DOHH2 (cell line): ENCODE measurements at regions not wholly inside any gene's neighbourhood (a gene's known extent, or its start where the extent isn't known, plus 50 kb on each side); places are given as distances from the start of the nearest gene placed in this dataset.

Source experiments
- H3F3A ChIP-seq: fragments of 200-600 bp; sonication (generic), shearing (Covaris generic); 2 replicates; pipeline ENCODE4 v1.6.0; 2016; ENCODE audit warnings: antibody characterized with exemption, mild to moderate bottlenecking; ENCODE audit not compliant: control insufficient read depth, insufficient read depth
- H3K27ac ChIP-seq: fragments of 200-600 bp; sonication (generic); 2 replicates; pipeline ENCODE4 v1.5.1; 2014; ENCODE audit warnings: low read depth, mild to moderate bottlenecking, low read length, moderate library complexity
- H3K27me3 ChIP-seq: fragments of 200-600 bp; sonication (generic); 2 replicates; pipeline ENCODE4 v1.6.1; 2014; ENCODE audit warnings: mild to moderate bottlenecking, low read length, mixed read lengths; ENCODE audit not compliant: control insufficient read depth
- H3K36me3 ChIP-seq: fragments of 200-600 bp; sonication (generic); 2 replicates; pipeline ENCODE4 v1.6.1; 2014; ENCODE audit warnings: mild to moderate bottlenecking, low read length, moderate library complexity, mixed read lengths; ENCODE audit not compliant: control insufficient read depth
- H3K4me1 ChIP-seq: fragments of 200-600 bp; sonication (generic); 2 replicates; pipeline ENCODE4 v1.6.1; 2014; ENCODE audit warnings: mild to moderate bottlenecking, low read length, mixed read lengths; ENCODE audit not compliant: control insufficient read depth
- H3K4me2 ChIP-seq: fragments of 200-600 bp; sonication (generic); 2 replicates; pipeline ENCODE4 v1.6.0; 2014; ENCODE audit warnings: mild to moderate bottlenecking, low read length, moderate library complexity
- H3K4me3 ChIP-seq: fragments of 200-600 bp; sonication (generic); 2 replicates; pipeline ENCODE4 v1.5.1; 2014; ENCODE audit warnings: mild to moderate bottlenecking, low read length, mixed read lengths
- H3K79me2 ChIP-seq: fragments of 200-600 bp; sonication (generic); 2 replicates; pipeline ENCODE4 v1.6.1; 2014; ENCODE audit warnings: mild to moderate bottlenecking, low read length, mixed read lengths; ENCODE audit not compliant: control insufficient read depth
- H3K9me2 ChIP-seq: fragments of 200-600 bp; sonication (generic); replicated peaks from 2 replicates; pipeline ENCODE4 v1.6.1; 2014; ENCODE audit warnings: mild to moderate bottlenecking, low read length, mixed read lengths; ENCODE audit not compliant: control insufficient read depth
- H3K9me3 ChIP-seq: fragments of 200-600 bp; sonication (generic); 2 replicates; pipeline ENCODE4 v1.6.1; 2014; ENCODE audit warnings: antibody characterized with exemption, low read length, mixed read lengths; ENCODE audit not compliant: control insufficient read depth, insufficient read depth
- H4K20me1 ChIP-seq: fragments of 200-600 bp; sonication (generic); 2 replicates; pipeline ENCODE4 v1.6.0; 2014; ENCODE audit warnings: low read depth, mild to moderate bottlenecking, antibody characterized with exemption, low read length, moderate library complexity; ENCODE audit not compliant: control insufficient read depth, insufficient read depth
- CTCF ChIP-seq: fragments of 200-600 bp; sonication (generic); IDR thresholded peaks from one replicate; pipeline ENCODE4 v1.5.1; 2014; ENCODE audit warnings: antibody characterized with exemption, mild to moderate bottlenecking, low read depth, low read length; ENCODE audit not compliant: poor library complexity, severe bottlenecking
- EZH2phosphoT487 ChIP-seq: fragments of 200-600 bp; sonication (generic); IDR thresholded peaks from 2 replicates; pipeline ENCODE4 v1.6.1; 2017; ENCODE audit warnings: borderline replicate concordance, mild to moderate bottlenecking, antibody characterized with exemption, low read length, moderate library complexity, mixed read lengths

GRCh38 chr6:66814156-66814555, 1107.1 kb upstream of the EYS start:
- Histone ChIP-seq H3K9me2 (no peaks in the 10 kb centered on the region), H4K20me1 (no peaks in the 10 kb centered on the region), H3F3A (no peaks in the 10 kb centered on the region), H3K27ac (no peak overlapping the region), H3K4me3 (no peak overlapping the region), H3K9me3 (no peaks in the 10 kb centered on the region), H3K4me1 (no peaks in the 10 kb centered on the region), H3K79me2 (no peaks in the 10 kb centered on the region), H3K36me3 (no peaks in the 10 kb centered on the region), H3K27me3 (no peaks in the 10 kb centered on the region), H3K4me2 (no peak overlapping the region)
- TF ChIP-seq EZH2phosphoT487, result no peak
- no peak for TF ChIP-seq CTCF

GRCh38 chr6:66808771-66809170, 1101.7 kb upstream of the EYS start:
- H3K36me3 ChIP-seq, result no peaks in the 10 kb centered on the region
- H3K4me3 ChIP-seq, result no peak overlapping the region
- no peaks in the 10 kb centered on the region for H3K9me3 ChIP-seq
- H3K79me2 ChIP-seq, result no peaks in the 10 kb centered on the region
- no peaks in the 10 kb centered on the region for H3K9me2 ChIP-seq
- no peak overlapping the region for H3K4me2 ChIP-seq
- H3K27me3 ChIP-seq, result no peaks in the 10 kb centered on the region
- H3K27ac ChIP-seq, result no peak overlapping the region
- no peaks in the 10 kb centered on the region for H3K4me1 ChIP-seq
- no peaks in the 10 kb centered on the region for H4K20me1 ChIP-seq
- TF ChIP-seq CTCF (no peak), EZH2phosphoT487 (no peak)
- no peaks in the 10 kb centered on the region for H3F3A ChIP-seq

GRCh38 chr6:66796987-66797386, 1090.0 kb upstream of the EYS start:
- H3K36me3 ChIP-seq, result no peaks in the 10 kb centered on the region
- no peaks in the 10 kb centered on the region; the same call in 1 of the 2 replicates for H3K9me2 ChIP-seq
- no peaks in the 10 kb centered on the region for H3F3A ChIP-seq
- no peak overlapping the region for H3K27ac ChIP-seq
- no peaks in the 10 kb centered on the region for H3K27me3 ChIP-seq
- H3K9me3 ChIP-seq, result no peaks in the 10 kb centered on the region
- H3K4me1 ChIP-seq, result no peaks in the 10 kb centered on the region
- TF ChIP-seq CTCF (no peak), EZH2phosphoT487 (no peak)
- H4K20me1 ChIP-seq, result no peaks in the 10 kb centered on the region
- no peaks in the 10 kb centered on the region for H3K79me2 ChIP-seq
- no peak overlapping the region for H3K4me3 ChIP-seq
- H3K4me2 ChIP-seq, result no peak overlapping the region

- no peaks in the 10 kb centered on the region for H3K9me2 ChIP-seq
- TF ChIP-seq EZH2phosphoT487, result no peak
- TF ChIP-seq CTCF, result no peak
- no peaks in the 10 kb centered on the region for H3K27me3 ChIP-seq
- no peaks in the 10 kb centered on the region for H3K4me1 ChIP-seq
- H4K20me1 ChIP-seq, result no peaks in the 10 kb centered on the region
- H3K79me2 ChIP-seq, result no peaks in the 10 kb centered on the region
- no peak overlapping the region for H3K27ac ChIP-seq
- no peak overlapping the region for H3K4me3 ChIP-seq
- no peaks in the 10 kb centered on the region for H3K36me3 ChIP-seq
- H3K4me2 ChIP-seq, result no peak overlapping the region
- H3K9me3 ChIP-seq, result no peaks in the 10 kb centered on the region
- H3F3A ChIP-seq, result no peaks in the 10 kb centered on the region
Observed at GRCh38 chr6:66788579-66788978, 1081.6 kb upstream of the EYS start.
